ENCODE measurements at regions not wholly inside any gene's neighbourhood (a gene's known extent, or its start where the extent isn't known, plus 50 kb on each side); places are given as distances from the start of the nearest gene placed in this dataset.

- H3K27me3 ChIP-seq (ENCODE audit: insufficient read depth, low read length, poor library complexity, severe bottlenecking): no peaks in the 10 kb centered on the region
- H3K9me3 Mint-ChIP-seq: no peaks in the 10 kb centered on the region
- no peak overlapping the region for H3K27ac ChIP-seq (ENCODE audit: low read depth, low read length)
- peaks cover 0 to 6% (median 4%) of the 10 kb centered on the region in 3 donors for H3K4me1 Mint-ChIP-seq
- H3K9me3 ChIP-seq (ENCODE audit: low read length): no peaks in the 10 kb centered on the region
- ChIA-PET POLR2A (interaction anchor here (0.7 kb wide), 1 partner anchor 300 kb away, joined by 4 read pairs; no protein-coding TSS in a partner anchor), CTCF (no interaction called here)
- no peak overlapping the region for H3K4me3 Mint-ChIP-seq
- H3K27ac Mint-ChIP-seq: no peak overlapping the region
- H3K36me3 Mint-ChIP-seq: no peaks in the 10 kb centered on the region
- H3K36me3 ChIP-seq (ENCODE audit: insufficient read depth, low read length): no peaks in the 10 kb centered on the region
- peaks cover 15 to 16% of the 10 kb centered on the region in 2 donors for H3K27me3 Mint-ChIP-seq
- no peaks in the 10 kb centered on the region for H3K4me1 ChIP-seq (ENCODE audit: insufficient read depth, low read length)
- no peak overlapping the region for H3K4me3 ChIP-seq (ENCODE audit: low read length)
- DNase-seq: no peak
These were observed 77.8 kb upstream of the CTTNBP2NL start for GRCh38 chr1:112318263-112318662.

GRCh38 chr1:112318698-112319370 is 77.2 kb upstream of the CTTNBP2NL start:
- H3K27ac ChIP-seq (ENCODE audit: low read depth, low read length): no peak overlapping the region
- H3K27ac Mint-ChIP-seq: peak overlapping the region in 1 of 8 donors; percentile 5
- H3K9me3 ChIP-seq (ENCODE audit: low read length): no peaks in the 10 kb centered on the region
- H3K27me3 ChIP-seq (ENCODE audit: insufficient read depth, low read length, poor library complexity, severe bottlenecking): no peaks in the 10 kb centered on the region
- H3K9me3 Mint-ChIP-seq: no peaks in the 10 kb centered on the region
- no peaks in the 10 kb centered on the region for H3K4me1 ChIP-seq (ENCODE audit: insufficient read depth, low read length)
- H3K36me3 ChIP-seq (ENCODE audit: insufficient read depth, low read length): no peaks in the 10 kb centered on the region
- H3K4me3 ChIP-seq (ENCODE audit: low read length): no peak overlapping the region
- ChIA-PET POLR2A (interaction anchor here (0.7 kb wide), 1 partner anchor 300 kb away, joined by 4 read pairs; no protein-coding TSS in a partner anchor), CTCF (no interaction called here)
- no peak for DNase-seq
- H3K4me1 Mint-ChIP-seq: peaks cover 0 to 6% (median 4%) of the 10 kb centered on the region in 3 donors
- H3K36me3 Mint-ChIP-seq: no peaks in the 10 kb centered on the region
- H3K4me3 Mint-ChIP-seq: no peak overlapping the region
- H3K27me3 Mint-ChIP-seq: peaks cover 14 to 15% of the 10 kb centered on the region in 2 donors

GRCh38 chr1:112319371-112320040 is 76.5 kb upstream of the CTTNBP2NL start:
- Mint-ChIP-seq H3K27me3 (peaks cover 17 to 22% of the 10 kb centered on the region in 2 donors), H3K27ac (peak overlapping the region in 1 of 8 donors; percentile 39), H3K36me3 (no peaks in the 10 kb centered on the region), H3K4me3 (no peak overlapping the region), H3K4me1 (peaks cover 0 to 6% (median 4%) of the 10 kb centered on the region in 3 donors), H3K9me3 (no peaks in the 10 kb centered on the region)
- no peak overlapping the region for H3K27ac ChIP-seq (ENCODE audit: low read depth, low read length)
- ChIA-PET CTCF (interaction anchor here (1.3 kb wide), 1 partner anchor 12 kb away, joined by 3 read pairs; no protein-coding TSS in a partner anchor), POLR2A (no interaction called here)
- H3K36me3 ChIP-seq (ENCODE audit: insufficient read depth, low read length): no peaks in the 10 kb centered on the region
- no peak for DNase-seq
- H3K4me1 ChIP-seq (ENCODE audit: insufficient read depth, low read length): no peaks in the 10 kb centered on the region
- H3K4me3 ChIP-seq (ENCODE audit: low read length): no peak overlapping the region
- no peaks in the 10 kb centered on the region for H3K27me3 ChIP-seq (ENCODE audit: insufficient read depth, low read length, poor library complexity, severe bottlenecking)
- no peaks in the 10 kb centered on the region for H3K9me3 ChIP-seq (ENCODE audit: low read length)

GRCh38 chr1:112320058-112320457 is 76.0 kb upstream of the CTTNBP2NL start:
- Mint-ChIP-seq H3K9me3 (no peaks in the 10 kb centered on the region), H3K4me1 (peaks cover 0 to 6% (median 4%) of the 10 kb centered on the region in 3 donors), H3K27me3 (peaks cover 19 to 22% of the 10 kb centered on the region in 2 donors), H3K4me3 (no peak overlapping the region), H3K27ac (no peak overlapping the region), H3K36me3 (no peaks in the 10 kb centered on the region)
- POLR2A ChIA-PET: no interaction called here
- Histone ChIP-seq H3K9me3 (ENCODE audit: low read length) (no peaks in the 10 kb centered on the region), H3K4me3 (ENCODE audit: low read length) (no peak overlapping the region), H3K36me3 (ENCODE audit: insufficient read depth, low read length) (no peaks in the 10 kb centered on the region), H3K4me1 (ENCODE audit: insufficient read depth, low read length) (no peaks in the 10 kb centered on the region), H3K27ac (ENCODE audit: low read depth, low read length) (no peak overlapping the region), H3K27me3 (ENCODE audit: insufficient read depth, low read length, poor library complexity, severe bottlenecking) (no peaks in the 10 kb centered on the region)
- no peak for DNase-seq
- CTCF ChIA-PET: interaction anchor here (1.3 kb wide), 1 partner anchor 13 kb away, joined by 3 read pairs; no protein-coding TSS in a partner anchor

- no peaks in the 10 kb centered on the region for H3K9me3 Mint-ChIP-seq
- POLR2A ChIA-PET: no interaction called here
- Histone ChIP-seq H3K4me3 (ENCODE audit: low read length) (no peak overlapping the region), H3K27me3 (ENCODE audit: insufficient read depth, low read length, poor library complexity, severe bottlenecking) (no peaks in the 10 kb centered on the region), H3K4me1 (ENCODE audit: insufficient read depth, low read length) (no peaks in the 10 kb centered on the region), H3K9me3 (ENCODE audit: low read length) (no peaks in the 10 kb centered on the region), H3K27ac (ENCODE audit: low read depth, low read length) (no peak overlapping the region), H3K36me3 (ENCODE audit: insufficient read depth, low read length) (no peaks in the 10 kb centered on the region)
- CTCF ChIA-PET: interaction anchor here (1.1 kb wide), 1 partner anchor 10 kb away, joined by 3 read pairs; no protein-coding TSS in a partner anchor
- no peaks in the 10 kb centered on the region for H3K36me3 Mint-ChIP-seq
- no peak overlapping the region for H3K4me3 Mint-ChIP-seq
- H3K27ac Mint-ChIP-seq: no peak overlapping the region
- H3K27me3 Mint-ChIP-seq: peaks cover 20 to 28% of the 10 kb centered on the region in 2 donors
- DNase-seq: no peak
- peaks cover 0 to 6% (median 4%) of the 10 kb centered on the region in 3 donors for H3K4me1 Mint-ChIP-seq
These were observed 74.0 kb upstream of the CTTNBP2NL start for GRCh38 chr1:112322018-112322417.

GRCh38 chr1:112322983-112323678 is 72.9 kb upstream of the CTTNBP2NL start:
- DNase-seq: no peak
- no peaks in the 10 kb centered on the region for H3K36me3 Mint-ChIP-seq
- H3K9me3 ChIP-seq (ENCODE audit: low read length): no peaks in the 10 kb centered on the region
- no peaks in the 10 kb centered on the region for H3K4me1 ChIP-seq (ENCODE audit: insufficient read depth, low read length)
- H3K36me3 ChIP-seq (ENCODE audit: insufficient read depth, low read length): no peaks in the 10 kb centered on the region
- peaks cover 20 to 28% of the 10 kb centered on the region in 2 donors for H3K27me3 Mint-ChIP-seq
- H3K27ac Mint-ChIP-seq: no peak overlapping the region
- H3K27ac ChIP-seq (ENCODE audit: low read depth, low read length): no peak overlapping the region
- no peak overlapping the region for H3K4me3 ChIP-seq (ENCODE audit: low read length)
- no peaks in the 10 kb centered on the region for H3K9me3 Mint-ChIP-seq
- no peak overlapping the region for H3K4me3 Mint-ChIP-seq
- CTCF ChIA-PET: interaction anchor here (1.1 kb wide), 1 partner anchor 11 kb away, joined by 3 read pairs; no protein-coding TSS in a partner anchor
- H3K27me3 ChIP-seq (ENCODE audit: insufficient read depth, low read length, poor library complexity, severe bottlenecking): no peaks in the 10 kb centered on the region
- POLR2A ChIA-PET: no interaction called here
- peaks cover 0 to 6% (median 4%) of the 10 kb centered on the region in 3 donors for H3K4me1 Mint-ChIP-seq

- Histone ChIP-seq H3K27ac (ENCODE audit: low read depth, low read length) (no peak overlapping the region), H3K9me3 (ENCODE audit: low read length) (no peaks in the 10 kb centered on the region), H3K4me3 (ENCODE audit: low read length) (no peak overlapping the region), H3K4me1 (ENCODE audit: insufficient read depth, low read length) (no peaks in the 10 kb centered on the region), H3K27me3 (ENCODE audit: insufficient read depth, low read length, poor library complexity, severe bottlenecking) (no peaks in the 10 kb centered on the region), H3K36me3 (ENCODE audit: insufficient read depth, low read length) (no peaks in the 10 kb centered on the region)
- no peak overlapping the region for H3K27ac Mint-ChIP-seq
- DNase-seq: no peak
- ChIA-PET POLR2A (no interaction called here), CTCF (no interaction called here)
- no peaks in the 10 kb centered on the region for H3K9me3 Mint-ChIP-seq
- H3K4me1 Mint-ChIP-seq: no peaks in the 10 kb centered on the region
- H3K4me3 Mint-ChIP-seq: no peak overlapping the region
- H3K36me3 Mint-ChIP-seq: no peaks in the 10 kb centered on the region
- H3K27me3 Mint-ChIP-seq: peaks cover 30 to 41% of the 10 kb centered on the region in 2 donors
These were observed 70.5 kb upstream of the CTTNBP2NL start for GRCh38 chr1:112325504-112325903.

- H3K9me3 Mint-ChIP-seq: no peaks in the 10 kb centered on the region
- no peaks in the 10 kb centered on the region for H3K4me1 Mint-ChIP-seq
- no peak for DNase-seq
- ChIA-PET CTCF (no interaction called here), POLR2A (no interaction called here)
- no peak overlapping the region for H3K4me3 Mint-ChIP-seq
- Histone ChIP-seq H3K27ac (ENCODE audit: low read depth, low read length) (no peak overlapping the region), H3K4me1 (ENCODE audit: insufficient read depth, low read length) (no peaks in the 10 kb centered on the region), H3K27me3 (ENCODE audit: insufficient read depth, low read length, poor library complexity, severe bottlenecking) (no peaks in the 10 kb centered on the region), H3K36me3 (ENCODE audit: insufficient read depth, low read length) (no peaks in the 10 kb centered on the region), H3K4me3 (ENCODE audit: low read length) (no peak overlapping the region), H3K9me3 (ENCODE audit: low read length) (no peaks in the 10 kb centered on the region)
- H3K27ac Mint-ChIP-seq: no peak overlapping the region
- no peaks in the 10 kb centered on the region for H3K36me3 Mint-ChIP-seq
- peaks cover 32 to 50% of the 10 kb centered on the region in 2 donors for H3K27me3 Mint-ChIP-seq
These were observed 67.4 kb upstream of the CTTNBP2NL start for GRCh38 chr1:112328600-112328999.

All from CD8-positive, alpha-beta memory T cell (primary cell).